AG04450 (cell line): ENCODE measurements at regions not wholly inside any gene's neighbourhood (a gene's known extent, or its start where the extent isn't known, plus 50 kb on each side); places are given as distances from the start of the nearest gene placed in this dataset.

Experiments used
- CTCF ChIA-PET: fragments of 300-600, 350-600 bp; formaldehyde crosslinking; extraction: SDS; loops from one replicate; lab custom pipeline; 2022; ENCODE audit warnings: antibody characterized with exemption, inconsistent platforms; lab: Charles Lee
- POLR2A ChIA-PET: fragments of 350-600 bp; formaldehyde crosslinking; extraction: SDS; loops from one replicate; lab custom pipeline; 2021; ENCODE audit warnings: antibody characterized with exemption, inconsistent platforms; lab: Yijun Ruan, JAX
- DNase-seq: peaks from one replicate; pipeline ENCODE4 v3.0.0-alpha.2; 2011; ENCODE audit warnings: low read depth, low spot score
- H3K27ac ChIP-seq: one replicate; pipeline ENCODE4 v1.5.1; 2012; ENCODE audit warnings: low read depth, low read length, control low read depth
- H3K27me3 ChIP-seq: one replicate; pipeline ENCODE4 v1.6.0; 2012; ENCODE audit warnings: low read length; ENCODE audit not compliant: control insufficient read depth, insufficient read depth
- H3K4me3 ChIP-seq: 2 replicates; pipeline ENCODE4 v1.5.1; 2011; ENCODE audit warnings: mild to moderate bottlenecking, low read depth, low read length, control low read depth
- H3K9me3 ChIP-seq: 2 replicates; pipeline ENCODE4 v1.5.1; 2012; ENCODE audit warnings: low read length; ENCODE audit not compliant: control insufficient read depth, insufficient read depth
- CTCF ChIP-seq: IDR thresholded peaks from 2 replicates; pipeline ENCODE4 v1.5.1; 2011; ENCODE audit warnings: low read depth, low read length, control low read depth, inconsistent platforms

GRCh38 chr5:164504141-164504772, 998.8 kb downstream of the MAT2B start:
- Histone ChIP-seq H3K27ac (no peak overlapping the region), H3K9me3 (no peaks in the 10 kb centered on the region), H3K27me3 (no peaks in the 10 kb centered on the region), H3K4me3 (no peak overlapping the region)
- ChIA-PET CTCF (interaction anchor here (0.6 to 6.3 kb wide), 65 partner anchors 9 to 1453 kb away, joined by 3 to 155 read pairs (median 4); partner anchors contain the start of gene MAT2B), POLR2A (no interaction called here)
- peak; percentile 86 for TF ChIP-seq CTCF
- DNase-seq = peak; percentile 47

GRCh38 chr5:164505791-164506190, 1000.4 kb downstream of the MAT2B start:
- ChIA-PET POLR2A (no interaction called here), CTCF (interaction anchor here (0.6 to 6.3 kb wide), 6 partner anchors 123 to 939 kb away, joined by 3 to 155 read pairs (median 60); no protein-coding TSS in a partner anchor)
- H3K27ac ChIP-seq = no peak overlapping the region
- TF ChIP-seq CTCF = no peak
- H3K9me3 ChIP-seq = no peaks in the 10 kb centered on the region
- no peaks in the 10 kb centered on the region for H3K27me3 ChIP-seq
- no peak overlapping the region for H3K4me3 ChIP-seq
- DNase-seq = no peak

- CTCF ChIA-PET = interaction anchor here (1.4 kb wide), 1 partner anchor 14 kb away, joined by 3 read pairs; no protein-coding TSS in a partner anchor
- no peak for DNase-seq
- no peak for TF ChIP-seq CTCF
- Histone ChIP-seq H3K4me3 (no peak overlapping the region), H3K27ac (no peak overlapping the region), H3K27me3 (no peaks in the 10 kb centered on the region), H3K9me3 (no peaks in the 10 kb centered on the region)
- POLR2A ChIA-PET = no interaction called here
Measured at GRCh38 chr5:164518067-164518740, 1012.8 kb downstream of the MAT2B start.

- H3K27ac ChIP-seq = no peak overlapping the region
- H3K4me3 ChIP-seq = no peak overlapping the region
- H3K9me3 ChIP-seq = no peaks in the 10 kb centered on the region
- ChIA-PET CTCF (interaction anchor here (1.4 kb wide), 1 partner anchor 15 kb away, joined by 3 read pairs; no protein-coding TSS in a partner anchor), POLR2A (no interaction called here)
- no peak for TF ChIP-seq CTCF
- H3K27me3 ChIP-seq = no peaks in the 10 kb centered on the region
- no peak for DNase-seq
Measured at GRCh38 chr5:164518741-164519080, 1013.3 kb downstream of the MAT2B start.
